ENCODE measurements at regions not wholly inside any gene's neighbourhood (a gene's known extent, or its start where the extent isn't known, plus 50 kb on each side); places are given as distances from the start of the nearest gene placed in this dataset.
A peak's percentile ranks its signal among the peaks of the same experiment; 100 is the strongest.

DNA sequence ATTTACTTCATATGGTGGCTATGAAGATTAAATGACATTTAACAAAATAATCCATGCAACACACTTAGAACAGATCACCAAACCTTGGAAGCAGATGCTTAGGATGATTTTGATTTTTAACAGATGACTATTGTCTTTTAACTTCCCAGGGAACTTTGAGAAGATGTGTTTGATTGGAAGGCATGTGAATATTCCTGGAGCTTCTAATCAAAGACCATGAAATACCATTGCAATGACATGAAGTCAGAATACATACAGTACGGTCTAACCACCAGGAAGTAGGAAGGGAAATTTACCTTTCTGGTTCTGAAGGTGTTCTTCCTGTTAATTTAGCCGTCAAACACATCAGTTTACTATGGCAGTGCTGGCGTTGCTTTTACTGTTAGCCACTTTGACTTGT is 414.9 kb downstream of the TMEM114 start:
- Histone ChIP-seq H3K27me3 (replicated peaks in 1 of 4; ENCODE audit: control extremely low read depth in 1 of 4, control insufficient read depth in 3 of 4, insufficient read depth in 4 of 4, low read length in 3 of 4) (no peaks in the 10 kb centered on the region), H3K36me3 (replicated peaks in 1 of 2; ENCODE audit: control extremely low read depth in 1 of 2, control insufficient read depth in 1 of 2, extremely low read depth in 1 of 2, insufficient read depth in 2 of 2, low read length in 1 of 2) (no peaks in the 10 kb centered on the region), H3K9me3 (ENCODE audit: control extremely low read depth in 1 of 3, control insufficient read depth in 2 of 3, insufficient read depth in 1 of 3, low read length in 2 of 3) (no peaks in the 10 kb centered on the region), H3K79me2 (ENCODE audit: control insufficient read depth, insufficient read depth, low read length) (no peaks in the 10 kb centered on the region), H3K4me1 (ENCODE audit: control insufficient read depth in 2 of 2, insufficient read depth in 2 of 2, low read length in 2 of 2) (no peaks in the 10 kb centered on the region), H4K20me1 (ENCODE audit: control insufficient read depth, insufficient read depth, low read length, poor library complexity, severe bottlenecking) (no peaks in the 10 kb centered on the region), H3K4me3 (ENCODE audit: control extremely low read depth in 1 of 5, extremely low read depth in 1 of 5, insufficient read depth in 1 of 5, low read depth in 2 of 5, low read length in 4 of 5) (no peak overlapping the region), H3K27ac (ENCODE audit: low read length in 2 of 2) (no peak overlapping the region), H3K9ac (ENCODE audit: low read length) (no peak overlapping the region), H3K4me2 (replicated peaks; ENCODE audit: low read depth, low read length, poor library complexity, severe bottlenecking) (no peak overlapping the region), H2AFZ (ENCODE audit: insufficient read depth, low read depth, low read length, poor library complexity, severe bottlenecking) (no peak overlapping the region)
- no peaks in the 10 kb centered on the region for H3K27me3 Mint-ChIP-seq
- no peak overlapping the region for H3K27ac Mint-ChIP-seq
- no peak for TF ChIP-seq EZH2 (IDR thresholded peaks at IDR 0.05; ENCODE audit: borderline replicate concordance, insufficient read depth, low read depth, low read length, poor library complexity, severe bottlenecking)
- TF ChIP-seq, protein P1, sequence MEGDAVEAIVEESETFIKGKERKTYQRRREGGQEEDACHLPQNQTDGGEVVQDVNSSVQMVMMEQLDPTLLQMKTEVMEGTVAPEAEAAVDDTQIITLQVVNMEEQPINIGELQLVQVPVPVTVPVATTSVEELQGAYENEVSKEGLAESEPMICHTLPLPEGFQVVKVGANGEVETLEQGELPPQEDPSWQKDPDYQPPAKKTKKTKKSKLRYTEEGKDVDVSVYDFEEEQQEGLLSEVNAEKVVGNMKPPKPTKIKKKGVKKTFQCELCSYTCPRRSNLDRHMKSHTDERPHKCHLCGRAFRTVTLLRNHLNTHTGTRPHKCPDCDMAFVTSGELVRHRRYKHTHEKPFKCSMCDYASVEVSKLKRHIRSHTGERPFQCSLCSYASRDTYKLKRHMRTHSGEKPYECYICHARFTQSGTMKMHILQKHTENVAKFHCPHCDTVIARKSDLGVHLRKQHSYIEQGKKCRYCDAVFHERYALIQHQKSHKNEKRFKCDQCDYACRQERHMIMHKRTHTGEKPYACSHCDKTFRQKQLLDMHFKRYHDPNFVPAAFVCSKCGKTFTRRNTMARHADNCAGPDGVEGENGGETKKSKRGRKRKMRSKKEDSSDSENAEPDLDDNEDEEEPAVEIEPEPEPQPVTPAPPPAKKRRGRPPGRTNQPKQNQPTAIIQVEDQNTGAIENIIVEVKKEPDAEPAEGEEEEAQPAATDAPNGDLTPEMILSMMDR (IDR thresholded peaks at IDR 0.05), result no peak
- no peaks in the 10 kb centered on the region for H3K4me1 Mint-ChIP-seq
- DNase-seq (no peak), ATAC-seq (ENCODE audit: low read depth) (no peak)
- no peak overlapping the region for H3K4me3 Mint-ChIP-seq
- no CpG with 5 or more reads among the region's 3 CpGs for WGBS (ENCODE audit: insufficient coverage)
- intact Hi-C loops (cut with micrococcal nuclease), result no loop called here
- POLR2A ChIA-PET, result no interaction called here
- no peaks in the 10 kb centered on the region for H3K9me3 Mint-ChIP-seq (ENCODE audit: insufficient read depth)
- CTCF ChIA-PET, result no interaction called here

GRCh38 chr16:8173111-8173644 is 417.1 kb downstream of the TMEM114 start:
- intact Hi-C loops (cut with micrococcal nuclease), result no loop called here
- no peak overlapping the region for H3K4me3 Mint-ChIP-seq

More at GRCh38 chr16:8173111-8173644, 417.1 kb downstream of the TMEM114 start:
- H3K27me3 Mint-ChIP-seq, result no peaks in the 10 kb centered on the region
- peak; percentile 14 for DNase-seq
- Histone ChIP-seq H3K79me2 (ENCODE audit: control insufficient read depth, insufficient read depth, low read length) (no peaks in the 10 kb centered on the region), H2AFZ (ENCODE audit: insufficient read depth, low read depth, low read length, poor library complexity, severe bottlenecking) (no peak overlapping the region), H3K36me3 (replicated peaks in 1 of 2; ENCODE audit: control extremely low read depth in 1 of 2, control insufficient read depth in 1 of 2, extremely low read depth in 1 of 2, insufficient read depth in 2 of 2, low read length in 1 of 2) (no peaks in the 10 kb centered on the region), H3K9ac (ENCODE audit: low read length) (no peak overlapping the region), H4K20me1 (ENCODE audit: control insufficient read depth, insufficient read depth, low read length, poor library complexity, severe bottlenecking) (no peaks in the 10 kb centered on the region), H3K4me1 (ENCODE audit: control insufficient read depth in 2 of 2, insufficient read depth in 2 of 2, low read length in 2 of 2) (no peaks in the 10 kb centered on the region), H3K27me3 (replicated peaks in 1 of 4; ENCODE audit: control extremely low read depth in 1 of 4, control insufficient read depth in 3 of 4, insufficient read depth in 4 of 4, low read length in 3 of 4) (no peaks in the 10 kb centered on the region), H3K27ac (ENCODE audit: low read length in 2 of 2) (no peak overlapping the region), H3K4me3 (ENCODE audit: control extremely low read depth in 1 of 5, extremely low read depth in 1 of 5, insufficient read depth in 1 of 5, low read depth in 2 of 5, low read length in 4 of 5) (no peak overlapping the region), H3K4me2 (replicated peaks; ENCODE audit: low read depth, low read length, poor library complexity, severe bottlenecking) (no peak overlapping the region), H3K9me3 (ENCODE audit: control extremely low read depth in 1 of 3, control insufficient read depth in 2 of 3, insufficient read depth in 1 of 3, low read length in 2 of 3) (no peaks in the 10 kb centered on the region)
- WGBS (ENCODE audit: insufficient coverage), result 31% methylated on average over 13 of the region's 16 CpGs
- H3K9me3 Mint-ChIP-seq (ENCODE audit: insufficient read depth), result no peaks in the 10 kb centered on the region
- CTCF ChIA-PET, result no interaction called here
- TF ChIP-seq, protein P1 (IDR thresholded peaks at IDR 0.05), result peak; percentile 52
- no peak for TF ChIP-seq EZH2 (IDR thresholded peaks at IDR 0.05; ENCODE audit: borderline replicate concordance, insufficient read depth, low read depth, low read length, poor library complexity, severe bottlenecking)
- ATAC-seq (ENCODE audit: low read depth), result no peak
- H3K4me1 Mint-ChIP-seq, result no peaks in the 10 kb centered on the region
- POLR2A ChIA-PET, result no interaction called here
- no peak overlapping the region for H3K27ac Mint-ChIP-seq
